SK-N-SH (cell line): ENCODE measurements at regions not wholly inside any gene's neighbourhood (a gene's known extent, or its start where the extent isn't known, plus 50 kb on each side); places are given as distances from the start of the nearest gene placed in this dataset.

ENCODE experiments used
- CTCF ChIA-PET: fragments of 300-600, 350-600 bp; formaldehyde crosslinking; extraction: SDS; loops from one replicate; lab custom pipeline; 2021; lab: Yijun Ruan, JAX
- POLR2A ChIA-PET: fragments of 350-600 bp; sonication (Branson Sonifier 250); formaldehyde crosslinking; extraction: SDS; loops from one replicate; lab custom pipeline; 2020; ENCODE audit warnings: antibody characterized with exemption, inconsistent platforms; lab: Yijun Ruan, JAX
- DNase-seq: peaks from one replicate; pipeline ENCODE4 v3.0.0; 2012
- H2AFZ ChIP-seq: fragments of 200-600 bp; sonication (generic); 2 replicates; pipeline ENCODE4 v1.8.1; 2016; ENCODE audit warnings: antibody characterized with exemption, mild to moderate bottlenecking, low read depth
- H3F3A ChIP-seq: fragments of 200-600 bp; sonication (generic); replicated peaks from 2 replicates; pipeline ENCODE3; 2016; ENCODE audit warnings: antibody characterized with exemption, mild to moderate bottlenecking; ENCODE audit not compliant: insufficient read depth
- H3K27ac ChIP-seq, 2 experiments: fragments of 200-500 bp in 1 of 2; fragments of 200-600 bp in 1 of 2; sonication (Bioruptor generic) in 1 of 2; sonication (generic), shearing (Covaris generic) in 1 of 2; 2 replicates each; pipeline versions ENCODE4 v1.5.1 to v1.6.1; 2014 to 2016; ENCODE audit warnings: low read depth in 2 of 2, inconsistent platforms in 1 of 2, low read length in 1 of 2, mild to moderate bottlenecking in 1 of 2, mixed read lengths in 1 of 2
- H3K27me3 ChIP-seq: fragments of 200-600 bp; sonication (generic), shearing (Covaris generic); 2 replicates; pipeline ENCODE4 v1.6.1; 2016; ENCODE audit warnings: mixed run types; ENCODE audit not compliant: insufficient read depth
- H3K36me3 ChIP-seq, 2 experiments: fragments of 200-500 bp in 1 of 2; fragments of 200-600 bp in 1 of 2; sonication (Bioruptor generic) in 1 of 2; sonication (generic) in 1 of 2; replicated peaks in 1 of 2; 2 replicates each; pipeline versions ENCODE3 to v1.5.1; 2014 to 2016; ENCODE audit warnings: low read length in 1 of 2, mild to moderate bottlenecking in 1 of 2; ENCODE audit not compliant: insufficient read depth in 2 of 2, control insufficient read depth in 1 of 2
- H3K4me1 ChIP-seq, 2 experiments: fragments of 200-500 bp in 1 of 2; fragments of 200-600 bp in 1 of 2; sonication (Bioruptor generic) in 1 of 2; sonication (generic), shearing (Covaris generic) in 1 of 2; 2 replicates each; pipeline versions ENCODE4 v1.5.1 to v1.6.1; 2014 to 2016; ENCODE audit warnings: low read depth in 1 of 2, low read length in 1 of 2, mixed run types in 1 of 2; ENCODE audit not compliant: insufficient read depth in 2 of 2, control insufficient read depth in 1 of 2
- H3K4me2 ChIP-seq: fragments of 200-600 bp; sonication (generic), shearing (Covaris generic); 2 replicates; pipeline ENCODE4 v1.6.1; 2017; ENCODE audit warnings: mixed run types
- H3K4me3 ChIP-seq, 2 experiments: fragments of 200-500 bp in 1 of 2; fragments of 200-600 bp in 1 of 2; sonication (Bioruptor generic) in 1 of 2; sonication (generic), shearing (Covaris generic) in 1 of 2; 2 replicates each; pipeline versions ENCODE4 v1.5.1 to v1.8.1; 2014 to 2016; ENCODE audit warnings: low read depth in 2 of 2, inconsistent platforms in 1 of 2, low read length in 1 of 2, mild to moderate bottlenecking in 1 of 2, mixed read lengths in 1 of 2, moderate library complexity in 1 of 2
- H3K79me2 ChIP-seq: fragments of 200-600 bp; sonication (generic); 2 replicates; pipeline ENCODE4 v1.8.1; 2017; ENCODE audit warnings: mild to moderate bottlenecking; ENCODE audit not compliant: insufficient read depth
- H3K9ac ChIP-seq: fragments of 200-600 bp; sonication (generic); 2 replicates; pipeline ENCODE4 v1.6.1; 2017; ENCODE audit warnings: mixed run types
- H3K9me2 ChIP-seq: fragments of 200-600 bp; sonication (generic); 2 replicates; pipeline ENCODE4 v1.6.1; 2017; ENCODE audit warnings: mixed run types
- H3K9me3 ChIP-seq: fragments of 200-600 bp; sonication (generic); 2 replicates; pipeline ENCODE4 v1.6.1; 2017; ENCODE audit warnings: mixed run types, mild to moderate bottlenecking, moderate library complexity
- H4K20me1 ChIP-seq: fragments of 200-600 bp; sonication (generic); 2 replicates; pipeline ENCODE4 v1.6.1; 2017; ENCODE audit warnings: mild to moderate bottlenecking, mixed run types; ENCODE audit not compliant: insufficient read depth
- CHD2 ChIP-seq: fragments of 150-350 bp; IDR thresholded peaks from 2 replicates; pipeline ENCODE4 v1.6.1; 2018; ENCODE audit warnings: low read length; ENCODE audit not compliant: partially characterized antibody
- EP300 ChIP-seq, 2 experiments: IDR thresholded peaks; 2 replicates each; pipeline versions ENCODE4 v1.4.0 to v1.6.1; 2012; ENCODE audit warnings: borderline replicate concordance in 1 of 2, low read depth in 1 of 2, low read length in 1 of 2
- FOSL2 ChIP-seq: IDR thresholded peaks from 2 replicates; pipeline ENCODE4 v1.4.0; 2012; ENCODE audit warnings: low read depth, mild to moderate bottlenecking, moderate library complexity, borderline replicate concordance
- FOXM1 ChIP-seq: IDR thresholded peaks from 2 replicates; pipeline ENCODE4 v1.4.0; 2012; ENCODE audit warnings: low read depth, mild to moderate bottlenecking
- IRF3 ChIP-seq: fragments of 150-350 bp; IDR thresholded peaks from 2 replicates; pipeline ENCODE4 v1.6.1; 2016; ENCODE audit warnings: mild to moderate bottlenecking, low read depth, low read length
- JUND ChIP-seq: IDR thresholded peaks from 2 replicates; pipeline ENCODE4 v1.4.0; 2012
- MXI1 ChIP-seq: IDR thresholded peaks from 2 replicates; pipeline ENCODE4 v1.6.1; 2012; ENCODE audit warnings: mild to moderate bottlenecking, low read depth, low read length, improper control_type of control experiment
- NFIC ChIP-seq: IDR thresholded peaks from 2 replicates; pipeline ENCODE4 v1.4.0; 2012; ENCODE audit warnings: borderline replicate concordance
- NRF1 ChIP-seq: IDR thresholded peaks from 2 replicates; pipeline ENCODE4 v1.6.1; 2012; ENCODE audit warnings: low read depth, mild to moderate bottlenecking, low read length
- PBX3 ChIP-seq: IDR thresholded peaks from 2 replicates; pipeline ENCODE4; 2012
- REST ChIP-seq: IDR thresholded peaks from 2 replicates; pipeline ENCODE4 v1.6.1; 2012; ENCODE audit warnings: mild to moderate bottlenecking, low read depth, low read length, moderate library complexity
- SIN3A ChIP-seq: IDR thresholded peaks from 2 replicates; pipeline ENCODE4 v1.6.1; 2012; ENCODE audit warnings: low read depth, mild to moderate bottlenecking, low read length, moderate library complexity, borderline replicate concordance
- TEAD4 ChIP-seq: IDR thresholded peaks from 2 replicates; pipeline ENCODE4 v1.4.0; 2012; ENCODE audit warnings: mild to moderate bottlenecking, borderline replicate concordance; ENCODE audit not compliant: insufficient read depth
- WGBS: methylation state at CpG from one replicate; pipeline ENCODE4 v1.1.6; 2017; ENCODE audit warnings: low lambda C conversion rate; 5-methylcytosine and 5-hydroxymethylcytosine counted together

GRCh38 chr15:89400782-89401545 lies 66.3 kb upstream of the POLG start:
- Histone ChIP-seq H4K20me1 (no peaks in the 10 kb centered on the region), H3K27me3 (no peaks in the 10 kb centered on the region), H3K4me1 (peaks cover 0 to 22% of the 10 kb centered on the region in 2 experiments; a peak in 2 of 4 replicates), H3K79me2 (peaks cover 9% of the 10 kb centered on the region; the same call in 1 of the 2 replicates), H3K4me3 (peak overlapping the region; percentile 70 to 72)
- ChIA-PET POLR2A (interaction anchor here (1.0 to 3.1 kb wide), 4 partner anchors 11 to 39 kb away, joined by 3 to 13 read pairs (median 7); no protein-coding TSS in a partner anchor), CTCF (interaction anchor here (0.6 to 31.1 kb wide), 13 partner anchors 12 to 185 kb away, joined by 3 to 766 read pairs (median 17); partner anchors contain the start of gene POLG)
- WGBS, result 77% methylated on average over 3 of the region's 7 CpGs
- TF ChIP-seq EP300 (IDR thresholded peaks at IDR 0.05; ENCODE audit: borderline replicate concordance in 1 of 2, low read depth in 1 of 2, low read length in 1 of 2), result no peak
- TF ChIP-seq TEAD4, result no peak
- TF ChIP-seq REST, result no peak
- TF ChIP-seq CHD2, result no peak
- TF ChIP-seq NFIC, result no peak
- no peak for TF ChIP-seq FOXM1
- TF ChIP-seq MXI1, result no peak
- TF ChIP-seq FOSL2, result no peak
- TF ChIP-seq PBX3, result no peak
- no peak for TF ChIP-seq IRF3
- no peak for TF ChIP-seq JUND
- no peak for TF ChIP-seq SIN3A
- no peak for TF ChIP-seq NRF1
- TF ChIP-seq, all 33 proteins: peak for 0
- no peak for DNase-seq
- Histone ChIP-seq H3K9me2 (no peaks in the 10 kb centered on the region), H3F3A (peaks cover 13% of the 10 kb centered on the region), H3K9ac (peak overlapping the region; percentile 79), H3K9me3 (no peaks in the 10 kb centered on the region), H3K36me3 (no peaks in the 10 kb centered on the region), H3K4me2 (peak overlapping the region; percentile 92), H3K27ac (peak overlapping the region; percentile 59 to 94), H2AFZ (peak overlapping the region; percentile 92; the same call in 1 of the 2 replicates)
